Ecto neural progenitor cell (in vitro differentiated cells): ENCODE measurements at regions not wholly inside any gene's neighbourhood (a gene's known extent, or its start where the extent isn't known, plus 50 kb on each side); places are given as distances from the start of the nearest gene placed in this dataset.
"Not testable (repeated sequence)": the region's sequence is repeated elsewhere in the genome, so short reads cannot be mapped to it uniquely, and the experiment has no call there.

Source experiments
- DNase-seq: peaks from one replicate; pipeline ENCODE4 v3.0.0-alpha.2; 2018; ENCODE audit warnings: low spot score

- no peak for DNase-seq
Observed at GRCh38 chr2:187684174-187684573, 129.9 kb upstream of the TFPI start.

DNA sequence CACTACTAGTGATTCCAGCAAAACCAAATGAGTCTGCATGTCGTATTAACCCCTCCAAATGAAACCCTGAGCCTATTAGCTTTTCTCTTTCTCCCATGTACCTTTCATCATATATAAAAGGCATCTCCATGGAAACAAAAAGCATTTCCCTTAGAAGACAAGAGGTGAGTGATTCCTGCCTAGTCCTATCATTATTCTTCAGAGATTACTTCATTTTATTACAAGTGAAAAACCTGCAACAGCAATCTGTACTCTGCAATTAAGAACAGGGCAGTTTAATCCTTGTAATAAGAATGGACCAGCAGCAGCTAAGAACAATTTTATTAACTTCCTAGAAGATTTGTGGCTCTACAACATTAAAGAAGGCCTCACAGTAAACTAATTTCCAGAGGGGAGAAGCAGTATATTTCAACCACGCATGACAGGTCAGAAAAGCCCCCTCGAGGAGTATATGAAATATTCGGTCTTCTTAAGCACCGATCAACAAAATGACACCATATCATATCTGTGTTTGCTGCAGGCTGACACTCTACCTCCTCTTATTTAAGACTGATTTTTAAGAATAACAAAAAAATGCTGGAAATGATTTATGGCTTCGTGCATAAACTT is 132.3 kb upstream of the TFPI start:
- DNase-seq: no peak

DNA sequence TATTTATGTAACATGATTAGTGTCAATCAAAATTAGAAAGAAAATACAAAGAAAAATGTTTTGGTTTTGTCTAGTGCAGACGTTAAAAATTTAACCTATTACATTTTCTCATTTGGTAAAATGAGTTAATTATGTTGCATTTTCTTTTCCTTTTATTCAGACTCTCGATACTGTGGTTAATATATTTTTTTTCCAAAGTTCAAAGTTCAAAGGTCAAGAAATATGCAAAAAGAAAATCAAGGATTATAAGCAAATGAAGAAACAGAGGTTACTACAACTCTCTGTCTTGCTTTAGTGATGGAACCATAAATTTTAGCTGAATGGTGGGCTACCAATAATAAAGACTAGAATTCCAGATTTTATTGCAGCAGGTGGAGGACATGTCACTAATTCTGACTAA is 133.3 kb upstream of the TFPI start:
- no peak for DNase-seq

- no peak for DNase-seq
Observed at GRCh38 chr2:187689372-187689771, 135.1 kb upstream of the TFPI start.

DNA sequence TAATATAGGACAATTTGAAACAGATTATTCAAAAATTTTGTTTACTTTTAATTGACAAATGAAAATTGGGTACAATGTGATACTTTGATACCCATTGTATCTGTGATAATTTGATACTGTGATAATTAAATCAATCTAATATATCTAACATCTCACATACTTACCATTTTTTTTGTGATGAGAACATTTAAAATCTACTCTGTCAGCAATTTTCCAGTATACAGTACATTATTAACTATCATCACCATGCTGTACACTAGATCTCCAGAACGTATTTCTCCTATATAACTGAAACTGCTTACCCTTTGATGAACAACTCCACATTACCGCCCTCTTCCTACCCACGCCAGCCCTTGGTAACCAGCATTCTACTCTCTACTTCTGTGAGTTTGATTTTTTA is 139.7 kb upstream of the TFPI start:
- no peak for DNase-seq

DNA sequence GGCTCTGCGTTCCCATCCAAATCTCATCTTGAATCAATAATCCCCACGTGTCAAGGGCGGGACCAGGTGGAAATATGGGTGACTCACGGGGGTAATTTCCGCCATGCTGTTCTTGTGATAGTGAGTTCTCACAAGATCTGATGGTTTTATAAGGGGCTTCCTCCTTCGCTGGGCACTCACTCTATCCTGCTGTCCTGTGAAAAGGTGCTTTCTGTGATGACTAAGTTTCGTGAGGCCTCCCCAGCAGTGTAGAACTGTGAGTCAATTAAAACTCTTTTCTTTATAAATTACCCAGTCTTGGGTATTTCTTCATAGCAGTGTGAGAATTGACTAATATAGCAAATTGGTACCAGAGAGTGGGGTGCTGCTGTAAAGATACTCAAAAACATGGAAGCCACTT is 142.4 kb upstream of the TFPI start:
- DNase-seq: not testable (repeated sequence)

DNA sequence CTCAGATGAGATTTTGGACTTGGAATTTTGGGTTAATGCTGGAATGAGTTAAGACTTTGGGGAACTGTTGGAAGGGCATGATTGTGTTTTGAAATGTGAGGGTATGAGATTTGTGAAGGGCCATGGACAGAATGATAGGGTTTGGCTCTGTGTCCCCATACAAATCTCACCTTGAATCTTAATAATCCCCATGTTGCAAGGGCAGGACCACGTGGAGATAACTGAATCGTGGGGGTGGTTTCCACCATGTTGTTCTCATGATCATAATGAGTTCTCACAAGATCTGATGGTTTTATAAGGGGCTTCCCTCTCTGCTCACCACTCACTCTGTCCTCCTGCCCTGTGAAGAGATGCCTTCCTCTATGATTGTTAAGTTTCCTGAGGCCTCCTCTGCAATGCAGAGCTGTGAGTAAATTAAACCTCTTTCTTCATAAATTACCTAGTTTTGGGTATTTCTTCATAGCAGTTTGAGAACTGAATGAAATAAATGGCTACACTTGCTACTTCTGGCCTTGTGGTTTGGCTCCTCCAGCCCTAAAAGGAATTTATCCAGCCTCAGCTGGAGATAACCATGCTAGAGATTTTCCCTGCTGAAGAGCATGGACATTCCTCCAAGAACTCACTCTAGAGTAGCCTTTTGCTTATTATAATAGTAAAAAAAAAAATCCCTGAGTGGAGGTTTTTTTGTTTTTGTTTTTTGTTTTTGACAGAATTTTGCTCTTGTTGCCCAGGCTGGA is 144.3 kb upstream of the TFPI start:
- DNase-seq: no peak

DNA sequence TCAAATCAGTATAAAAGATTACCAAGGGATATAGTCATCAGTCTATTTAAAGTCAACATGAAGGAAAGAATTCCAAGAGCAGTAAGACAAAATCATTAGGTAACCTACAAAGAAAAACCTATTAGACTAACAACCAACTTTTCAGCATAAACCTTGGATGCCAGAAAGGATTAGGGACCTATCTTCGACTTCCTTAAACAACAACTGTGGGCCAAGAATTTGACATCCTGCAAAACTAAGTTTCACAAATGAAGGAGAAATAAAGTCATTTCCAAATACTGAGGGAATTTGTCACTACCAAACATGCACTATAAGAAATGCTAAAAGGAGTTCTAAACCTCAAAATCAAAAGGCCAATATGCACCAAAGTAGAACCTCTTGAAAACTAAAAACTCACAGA is 147.9 kb upstream of the TFPI start:
- DNase-seq: no peak

- no peak for DNase-seq
Observed at GRCh38 chr2:187708272-187708671, 154.0 kb upstream of the TFPI start.

DNA sequence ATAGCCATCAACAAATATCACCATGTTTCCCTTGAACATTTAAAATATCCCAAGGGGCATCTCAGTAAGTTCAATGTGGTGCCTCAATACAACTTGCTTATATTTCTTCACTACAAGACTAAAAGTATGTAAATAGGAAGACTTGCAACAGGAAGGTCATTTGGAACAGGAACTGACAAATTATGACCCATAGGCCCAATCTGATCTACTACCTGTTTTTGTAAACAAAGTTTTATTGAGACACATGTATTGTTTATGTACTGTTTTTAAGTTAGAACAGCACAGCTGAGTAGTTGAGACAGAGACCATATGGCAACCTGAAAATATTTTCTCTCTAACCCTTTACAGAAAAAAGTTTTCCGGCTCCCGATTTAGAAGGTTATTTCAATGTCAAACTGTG is 154.8 kb upstream of the TFPI start:
- no peak for DNase-seq

DNA sequence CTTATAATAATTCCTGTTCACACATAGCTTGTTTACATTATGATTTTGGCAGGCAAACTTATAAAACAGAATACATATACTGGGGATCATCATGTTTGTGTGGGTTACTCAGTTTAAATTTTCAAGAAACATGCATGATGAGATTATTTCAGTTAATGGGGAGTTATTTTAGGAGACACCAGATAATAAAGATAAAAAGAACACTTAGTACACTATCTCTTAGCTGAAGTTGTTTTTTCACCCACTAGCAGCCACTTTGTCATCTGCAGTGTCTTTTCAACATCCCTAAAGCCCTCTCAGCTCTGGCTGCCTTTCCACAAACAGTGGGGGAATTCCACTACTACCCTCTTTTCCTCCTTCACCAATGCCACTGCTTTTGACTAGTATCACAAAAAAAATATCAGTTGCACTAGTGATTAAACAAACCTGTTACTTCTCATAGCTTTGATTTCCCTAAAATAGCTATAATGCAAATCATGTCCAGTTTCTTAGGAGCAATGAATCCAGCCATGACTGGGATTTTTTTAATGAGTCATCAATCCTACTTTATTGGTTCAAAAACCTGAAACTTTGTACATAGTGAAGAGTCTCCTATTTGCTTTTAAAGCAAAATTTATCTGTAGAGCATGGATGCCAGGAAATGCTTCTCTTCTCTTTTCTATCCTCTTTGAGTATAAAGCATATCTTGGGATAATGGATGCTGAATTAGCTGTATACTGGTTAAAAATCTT is 156.7 kb upstream of the TFPI start:
- no peak for DNase-seq

- DNase-seq: no peak
Observed at GRCh38 chr2:187715590-187715989, 161.4 kb upstream of the TFPI start.

DNA sequence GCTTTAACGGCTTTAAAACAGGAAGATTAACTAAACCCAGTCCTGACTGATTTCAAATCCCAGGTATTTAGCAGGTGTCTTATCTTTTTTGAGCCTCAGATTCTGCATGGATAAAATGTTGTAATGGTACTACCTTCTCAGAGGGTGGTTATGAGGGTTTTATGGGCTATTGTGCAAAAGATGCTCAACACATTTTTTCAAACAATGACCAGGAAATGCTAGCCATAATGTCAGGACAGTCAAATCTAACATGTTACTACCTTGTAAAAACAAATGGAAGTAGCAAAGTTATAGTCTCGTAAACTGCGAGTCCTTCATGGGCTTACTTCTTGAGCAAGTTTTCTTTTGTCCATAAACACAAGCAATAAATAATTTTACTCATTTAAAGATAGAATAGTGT is 162.1 kb upstream of the TFPI start:
- DNase-seq: no peak

DNA sequence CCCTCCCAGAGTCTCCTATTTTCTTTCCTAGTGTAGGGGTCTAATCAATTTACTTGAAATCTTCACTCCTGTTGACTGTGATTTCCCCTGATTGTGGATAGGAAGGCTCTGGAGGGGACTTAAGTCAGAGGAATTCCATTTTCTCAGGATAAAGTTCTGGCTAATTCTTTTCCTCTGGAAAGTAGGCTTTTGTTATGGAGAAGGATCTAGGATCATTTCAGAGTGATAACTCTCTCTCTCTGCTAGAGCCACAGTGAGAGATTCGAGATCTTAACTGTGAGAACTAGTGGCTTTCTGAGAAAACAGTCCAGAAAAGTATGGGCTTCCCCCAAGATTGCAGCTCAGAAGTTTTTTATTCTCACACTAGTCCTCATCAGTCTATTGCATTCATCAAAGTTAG is 163.9 kb upstream of the TFPI start:
- DNase-seq: no peak

- DNase-seq: no peak
Observed at GRCh38 chr2:187719510-187719909, 165.3 kb upstream of the TFPI start.

DNA sequence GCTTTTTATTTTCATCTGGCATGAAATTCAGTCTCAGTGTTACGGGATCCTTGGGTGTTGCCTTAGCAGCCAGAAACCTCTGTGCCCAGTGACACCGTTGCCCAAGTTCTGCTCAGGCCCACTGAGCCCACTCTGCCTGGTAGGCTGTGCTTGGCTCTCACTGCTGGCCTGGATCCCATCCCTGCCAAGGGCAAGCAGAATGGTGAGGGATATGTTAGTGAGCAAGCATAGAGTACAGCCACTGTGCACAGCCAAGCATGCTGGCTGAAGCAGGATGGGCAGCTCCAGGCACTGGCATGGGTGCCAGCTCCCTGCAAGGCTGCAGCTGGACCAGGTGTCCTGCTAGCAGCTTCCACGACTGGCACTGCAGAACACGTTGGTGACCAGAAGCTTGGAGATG is 194.7 kb upstream of the TFPI start:
- DNase-seq: no peak

- DNase-seq: no peak
Observed at GRCh38 chr2:187749804-187750431, 195.7 kb upstream of the TFPI start.

GRCh38 chr2:187768995-187769394 is 214.8 kb upstream of the TFPI start:
- no peak for DNase-seq

- no peak for DNase-seq
Observed at GRCh38 chr2:187769437-187769836, 215.2 kb upstream of the TFPI start.

- no peak for DNase-seq
Observed at GRCh38 chr2:187774551-187775071, 220.4 kb upstream of the TFPI start.

DNA sequence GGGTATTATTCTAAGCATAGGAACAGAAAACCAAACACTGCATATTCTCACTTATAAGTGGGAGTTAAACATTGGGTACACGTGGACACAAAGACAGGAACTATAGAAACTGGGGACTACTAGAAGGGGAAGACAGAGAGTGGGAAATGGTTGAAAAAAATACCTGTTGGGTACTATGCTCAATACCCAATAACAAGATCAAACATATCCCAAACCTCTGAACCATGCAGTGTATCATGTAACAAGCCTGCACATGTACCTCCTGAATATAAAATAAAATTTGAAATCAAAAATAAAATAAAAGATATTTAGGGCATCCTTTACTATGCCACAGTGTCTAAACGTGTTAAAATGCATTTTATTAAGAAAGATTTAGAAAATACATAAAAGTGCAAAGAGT is 221.0 kb upstream of the TFPI start:
- DNase-seq: no peak

DNA sequence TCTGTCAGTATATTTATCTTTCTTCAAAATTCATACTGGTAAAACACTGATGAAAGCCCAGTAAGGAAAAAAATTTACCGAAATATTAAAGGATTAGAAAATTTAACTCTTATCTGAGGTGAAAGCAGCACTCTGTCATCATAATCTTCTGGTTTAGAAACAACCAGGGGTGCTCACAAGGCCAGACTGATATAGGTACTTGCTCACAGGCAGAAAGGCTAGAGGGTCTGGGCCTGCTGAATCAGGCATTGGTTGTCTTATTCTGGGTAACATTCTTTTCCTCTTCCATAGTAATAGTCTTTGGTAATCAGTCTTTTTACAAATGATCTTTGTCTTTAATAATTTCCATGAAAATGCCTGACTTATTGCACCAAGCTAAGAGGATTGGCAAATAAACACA is 221.4 kb upstream of the TFPI start:
- no peak for DNase-seq

DNA sequence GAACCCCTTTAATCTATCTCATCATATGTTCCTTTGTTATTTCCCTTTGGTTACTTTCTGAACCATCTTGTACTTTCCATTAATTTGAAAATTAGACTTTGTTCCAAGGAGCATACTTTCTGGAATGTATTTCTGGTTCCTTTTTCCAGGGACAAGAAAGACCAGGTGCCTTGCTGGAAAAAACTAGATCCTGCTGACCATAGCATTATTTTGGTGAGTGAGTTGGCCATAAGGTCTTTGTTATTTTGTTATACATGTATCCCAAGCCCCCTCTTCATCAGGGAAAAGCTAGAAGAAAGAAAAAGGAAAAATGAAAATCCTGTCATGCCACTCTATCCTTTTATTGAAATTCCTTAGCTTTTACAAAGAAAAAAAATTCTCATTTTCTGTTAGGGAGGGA is 228.1 kb upstream of the TFPI start:
- DNase-seq: no peak
